ENCODE measurements at regions not wholly inside any gene's neighbourhood (a gene's known extent, or its start where the extent isn't known, plus 50 kb on each side); places are given as distances from the start of the nearest gene placed in this dataset.

GRCh38 chr14:59075506-59075905 is 113.0 kb upstream of the DAAM1 start:
- TF ChIP-seq CTCF (IDR thresholded peaks at IDR 0.05) (no peak), POLR2A (IDR thresholded peaks at IDR 0.05) (no peak)

Measured in Peyer's patch (tissue), 4 donors.